DND-41 (cell line): ENCODE measurements at regions not wholly inside any gene's neighbourhood (a gene's known extent, or its start where the extent isn't known, plus 50 kb on each side); places are given as distances from the start of the nearest gene placed in this dataset.

Experiments
- CTCF ChIP-seq: IDR thresholded peaks from 2 replicates; pipeline ENCODE4 v1.5.1; 2012; ENCODE audit warnings: borderline replicate concordance, low read length, moderate library complexity, mild to moderate bottlenecking; ENCODE audit not compliant: poor library complexity, severe bottlenecking; ENCODE audit errors: extremely low read depth
- EZH2 ChIP-seq: IDR thresholded peaks from 3 replicates; pipeline ENCODE4 v1.6.1; 2012; ENCODE audit warnings: borderline replicate concordance, low read depth, mild to moderate bottlenecking, moderate library complexity, low read length, inconsistent platforms; ENCODE audit not compliant: severe bottlenecking

- TF ChIP-seq CTCF = no peak
- TF ChIP-seq EZH2 = no peak
These were observed 282.2 kb downstream of the CDH26 start for GRCh38 chr20:60240415-60240814.
